Uterus (tissue), 3 donors: ENCODE measurements at regions not wholly inside any gene's neighbourhood (a gene's known extent, or its start where the extent isn't known, plus 50 kb on each side); places are given as distances from the start of the nearest gene placed in this dataset.

Experiments
- DNase-seq, 2 donors: peaks; one replicate each; pipeline ENCODE4 v3.0.0-alpha.2; 2019 to 2020
- H3K27ac ChIP-seq, 2 donors: fragments of 200-600 bp; sonication (generic); 1 replicate in 1 of 2; 2 replicates in 1 of 2; pipeline ENCODE4 v1.5.1; 2016 to 2018
- H3K27me3 ChIP-seq, 2 donors: fragments of 200-600 bp; sonication (generic); one replicate each; pipeline ENCODE4 v1.5.1; 2018 to 2019; ENCODE audit warnings: control low read depth in 1 of 2
- H3K36me3 ChIP-seq, 2 donors: fragments of 200-600 bp; sonication (generic); one replicate each; pipeline ENCODE4 v1.5.1; 2019; ENCODE audit warnings: control low read depth in 1 of 2
- H3K4me1 ChIP-seq, 2 donors: fragments of 200-600 bp; sonication (generic); one replicate each; pipeline ENCODE4 v1.5.1; 2018 to 2019; ENCODE audit warnings: control low read depth in 1 of 2
- H3K4me3 ChIP-seq, 2 donors: fragments of 200-600 bp; sonication (generic); 1 replicate in 1 of 2; 2 replicates in 1 of 2; pipeline ENCODE4 v1.5.1; 2018 to 2019; ENCODE audit warnings: mild to moderate bottlenecking in 1 of 2
- H3K9me3 ChIP-seq, 2 donors: fragments of 200-600 bp; sonication (generic); one replicate each; pipeline ENCODE4 v1.5.1; 2019; ENCODE audit warnings: control low read depth in 1 of 2
- CTCF ChIP-seq, 4 experiments: fragments of 200-600 bp in 2 of 4; fragments of 450-650 bp in 2 of 4; sonication (generic) in 2 of 4; IDR thresholded peaks; one replicate each; pipeline ENCODE4 v1.5.1; 2016 to 2019; ENCODE audit warnings: antibody characterized with exemption in 4 of 4, mild to moderate bottlenecking in 2 of 4, moderate library complexity in 1 of 4
- POLR2A ChIP-seq, 2 donors: fragments of 450-650 bp; IDR thresholded peaks; one replicate each; pipeline ENCODE4 v1.6.1; 2016; ENCODE audit warnings: antibody characterized with exemption in 2 of 2, mild to moderate bottlenecking in 1 of 2, moderate library complexity in 1 of 2
- intact Hi-C: fragments of 100-400 bp; cut with DNase I; formaldehyde crosslinking; loops from one replicate; pipeline ENCODE4 v1.15.1; 2023; ENCODE audit warnings: low total_unique reads
- donor health status: DM: yes; HTN: yes; CAD: no.

DNA sequence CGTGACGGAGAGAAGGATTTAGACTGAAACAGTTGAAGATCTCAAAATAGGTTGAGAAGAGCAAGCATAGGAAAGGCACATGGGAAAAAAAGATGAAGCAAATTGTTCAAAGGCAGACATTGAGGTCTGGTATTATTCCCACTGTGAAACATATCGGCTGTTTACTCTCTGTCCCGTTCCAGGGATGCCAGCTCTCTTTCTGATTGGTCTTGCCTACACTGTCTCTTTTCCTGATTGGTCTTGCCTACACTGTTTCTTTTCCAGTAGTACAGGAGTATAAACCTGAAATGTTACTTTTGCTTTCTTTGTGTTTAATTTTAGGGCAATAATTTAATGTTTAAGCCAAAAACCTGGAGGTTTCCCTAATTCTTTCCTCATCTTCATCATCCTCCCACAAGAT is 226.5 kb upstream of the MCHR2 start:
- intact Hi-C loops, result no loop called here
- no peaks in the 10 kb centered on the region for H3K36me3 ChIP-seq
- no peak for DNase-seq
- H3K27me3 ChIP-seq, result no peaks in the 10 kb centered on the region
- peaks cover 0 to 3% of the 10 kb centered on the region in 2 donors for H3K9me3 ChIP-seq
- TF ChIP-seq POLR2A (IDR thresholded peaks at IDR 0.05), result no peak
- TF ChIP-seq CTCF (IDR thresholded peaks at IDR 0.05), result no peak
- H3K4me1 ChIP-seq, result no peaks in the 10 kb centered on the region
- no peak overlapping the region for H3K4me3 ChIP-seq
- H3K27ac ChIP-seq, result no peak overlapping the region

GRCh38 chr6:100217225-100218012 is 223.4 kb upstream of the MCHR2 start:
- no peak for DNase-seq
- TF ChIP-seq POLR2A (IDR thresholded peaks at IDR 0.05) (no peak), CTCF (IDR thresholded peaks at IDR 0.05) (no peak)
- Histone ChIP-seq H3K4me1 (no peaks in the 10 kb centered on the region), H3K4me3 (no peak overlapping the region), H3K27ac (no peak overlapping the region), H3K27me3 (no peaks in the 10 kb centered on the region), H3K9me3 (no peaks in the 10 kb centered on the region), H3K36me3 (no peaks in the 10 kb centered on the region)
- intact Hi-C loops, result no loop called here

DNA sequence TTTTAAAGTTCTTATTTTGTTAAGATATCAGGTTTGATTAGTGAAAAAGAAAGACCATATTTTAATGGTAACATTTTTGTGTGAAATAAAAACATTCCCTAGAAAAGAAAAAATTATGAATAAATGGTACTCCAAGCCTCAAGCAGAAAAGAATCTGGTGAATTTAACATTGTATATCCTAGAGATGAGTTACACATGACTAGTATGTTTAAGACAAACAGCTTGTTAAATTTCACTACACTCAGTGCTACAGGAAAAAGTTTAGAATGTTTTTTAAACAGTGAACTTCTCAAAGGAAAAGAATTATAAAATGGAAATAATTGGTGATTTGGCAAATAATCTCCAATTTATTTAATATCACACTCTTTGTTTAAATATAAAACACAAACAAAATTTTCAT is 222.7 kb upstream of the MCHR2 start:
- intact Hi-C loops, result no loop called here
- H3K36me3 ChIP-seq, result no peaks in the 10 kb centered on the region
- H3K27me3 ChIP-seq, result no peaks in the 10 kb centered on the region

GRCh38 chr6:100212131-100212530 is 218.1 kb upstream of the MCHR2 start:
- no peaks in the 10 kb centered on the region for H3K9me3 ChIP-seq
- intact Hi-C loops, result no loop called here
- H3K4me1 ChIP-seq, result no peaks in the 10 kb centered on the region
- no peak overlapping the region for H3K27ac ChIP-seq
- no peaks in the 10 kb centered on the region for H3K27me3 ChIP-seq
- no peaks in the 10 kb centered on the region for H3K36me3 ChIP-seq
- no peak overlapping the region for H3K4me3 ChIP-seq
- DNase-seq, result no peak
- no peak for TF ChIP-seq POLR2A (IDR thresholded peaks at IDR 0.05)

More for the DNA sequence above, 222.7 kb upstream of the MCHR2 start:
- DNase-seq, result no peak
- TF ChIP-seq CTCF (IDR thresholded peaks at IDR 0.05) (no peak), POLR2A (IDR thresholded peaks at IDR 0.05) (no peak)
- Histone ChIP-seq H3K27ac (no peak overlapping the region), H3K9me3 (no peaks in the 10 kb centered on the region), H3K4me1 (no peaks in the 10 kb centered on the region), H3K4me3 (no peak overlapping the region)

DNA sequence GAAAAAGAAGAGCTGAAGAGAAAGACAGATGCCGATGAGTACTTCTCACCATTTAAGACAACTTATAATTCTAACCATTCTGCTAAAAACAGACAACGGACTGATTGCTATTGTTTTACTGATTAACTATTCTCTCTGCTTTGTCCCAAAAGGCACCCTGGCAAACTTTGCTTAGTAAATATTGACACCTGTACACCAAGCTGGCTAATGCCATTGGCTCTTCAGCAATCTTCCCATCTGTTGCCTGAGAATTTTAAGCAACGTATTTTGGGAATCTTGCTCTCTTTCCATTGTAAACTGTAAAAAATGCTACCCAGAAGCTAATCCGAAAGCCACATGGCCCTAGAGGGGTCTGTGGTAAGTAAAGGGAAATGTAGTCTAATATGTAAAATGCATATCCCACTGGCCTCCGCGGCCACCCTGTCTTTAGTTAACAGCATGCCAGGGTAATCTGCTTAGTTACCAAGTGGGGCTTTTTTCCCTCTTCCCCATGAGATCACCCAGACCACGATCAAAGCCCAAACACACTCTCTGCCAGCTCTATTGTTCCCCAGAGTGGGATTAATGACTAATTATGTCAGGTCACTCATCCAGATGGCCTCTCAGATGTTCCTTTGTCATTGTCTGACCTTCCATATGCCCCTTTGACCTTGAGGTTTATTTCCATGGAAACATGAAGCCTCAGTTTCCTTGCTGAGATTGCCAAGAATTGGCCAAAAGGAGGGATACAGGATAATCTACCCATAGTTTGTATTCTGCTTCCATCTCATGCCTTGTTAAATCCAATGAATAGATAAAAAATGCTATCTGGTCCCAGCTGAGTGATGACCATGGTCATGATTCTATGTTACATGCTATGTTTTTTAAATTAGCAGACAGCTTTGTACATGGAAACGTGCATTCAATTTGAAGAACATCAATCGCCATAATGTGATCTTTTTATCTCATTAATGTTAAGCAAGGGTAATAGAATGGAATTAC is 216.4 kb upstream of the MCHR2 start:
- Histone ChIP-seq H3K36me3 (no peaks in the 10 kb centered on the region), H3K9me3 (no peaks in the 10 kb centered on the region), H3K4me3 (no peak overlapping the region), H3K27ac (no peak overlapping the region), H3K27me3 (no peaks in the 10 kb centered on the region), H3K4me1 (no peaks in the 10 kb centered on the region)
- DNase-seq, result no peak
- TF ChIP-seq CTCF (IDR thresholded peaks at IDR 0.05) (no peak), POLR2A (IDR thresholded peaks at IDR 0.05) (no peak)
- intact Hi-C loops, result no loop called here
